ENCODE measurements at regions not wholly inside any gene's neighbourhood (a gene's known extent, or its start where the extent isn't known, plus 50 kb on each side); places are given as distances from the start of the nearest gene placed in this dataset.

DNA sequence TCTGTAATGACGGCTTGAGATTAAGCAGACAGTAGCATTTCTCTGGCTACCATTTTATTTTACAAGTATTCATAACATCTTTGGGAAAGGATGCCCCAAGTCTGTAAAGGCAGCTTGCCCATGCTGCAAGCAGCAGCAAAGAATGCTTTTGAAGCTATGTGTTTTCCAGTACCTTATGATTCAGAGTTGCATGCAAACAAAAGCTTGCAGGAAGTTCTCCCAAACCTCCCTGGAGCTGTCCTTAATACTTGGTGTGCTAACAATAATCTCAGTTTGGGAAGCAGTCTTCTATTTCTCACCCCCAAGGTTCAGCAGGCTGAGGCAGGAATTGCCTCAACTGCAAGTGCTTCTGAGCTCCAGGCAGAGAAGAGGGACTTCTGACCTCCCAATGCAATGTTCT lies 60.8 kb downstream of the CCNA1 start:
- in situ Hi-C loops (cut with MboI; ENCODE audit: low pct_unique_long_range_greater_than_20kb, low sequenced_read_pairs) = no loop called here

DNA sequence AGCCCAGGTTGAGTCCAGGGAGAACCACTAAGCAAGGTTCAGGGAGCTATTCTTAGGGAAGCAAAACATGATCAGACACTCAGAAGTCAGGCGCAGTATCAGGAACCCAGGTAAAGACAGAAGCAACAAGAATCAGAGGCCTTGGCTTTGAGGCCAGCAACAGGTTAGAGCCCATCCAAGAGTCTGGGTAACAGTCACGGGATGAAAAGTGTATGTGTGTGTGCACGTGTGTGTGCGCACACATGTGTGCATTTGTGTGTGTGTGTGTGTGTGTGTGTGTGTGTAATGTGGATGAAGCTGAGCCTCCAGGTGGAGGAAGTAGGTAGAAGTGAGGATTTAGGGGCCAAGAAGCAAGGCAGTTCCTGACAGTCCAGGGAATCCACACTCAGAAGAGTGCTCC lies 63.1 kb downstream of the CCNA1 start:
- in situ Hi-C loops (cut with MboI; ENCODE audit: low pct_unique_long_range_greater_than_20kb, low sequenced_read_pairs) = no loop called here
- no peak for DNase-seq

More for the DNA sequence above, 60.8 kb downstream of the CCNA1 start:
- no peak for DNase-seq

DNA sequence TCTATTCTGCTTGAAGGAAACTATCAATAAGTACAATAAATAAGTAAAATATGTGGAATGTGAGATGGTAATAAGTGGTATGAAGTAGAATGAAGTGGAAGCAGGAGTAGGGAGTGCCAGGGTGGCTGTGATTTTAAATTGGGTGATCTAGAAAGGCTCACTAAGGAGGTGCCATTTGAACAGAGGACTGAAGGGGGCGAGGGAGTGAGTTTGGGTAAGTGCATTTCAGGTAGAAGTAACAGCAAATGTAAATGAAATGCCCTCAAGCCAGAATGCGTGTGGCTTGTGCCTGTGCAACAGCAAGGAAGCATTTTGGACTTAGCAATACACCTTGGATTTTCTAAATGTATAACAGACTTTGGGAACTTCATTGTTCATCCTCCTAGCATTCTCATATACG lies 77.1 kb downstream of the CCNA1 start:
- peak; percentile 7 for DNase-seq
- in situ Hi-C loops (cut with MboI; ENCODE audit: low pct_unique_long_range_greater_than_20kb, low sequenced_read_pairs) = no loop called here

DNA sequence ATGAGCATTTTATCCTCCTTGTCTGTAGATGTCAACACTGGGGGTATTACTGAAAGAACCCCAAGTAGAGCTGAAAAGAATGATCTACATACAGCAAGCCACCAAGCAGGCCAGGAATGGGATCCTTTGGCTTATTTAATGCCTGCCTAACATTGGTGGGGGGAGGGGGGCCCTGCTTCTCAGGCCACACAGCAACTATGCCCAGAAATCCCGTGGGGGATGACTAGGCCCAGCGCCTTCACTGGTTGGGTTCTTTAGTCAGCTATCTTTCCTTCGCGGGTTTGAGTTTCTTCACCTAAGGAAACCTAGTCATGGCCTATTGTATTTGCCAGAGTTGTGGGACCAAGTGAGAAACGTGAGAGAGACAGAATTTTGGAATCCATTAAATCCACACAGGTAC lies 80.5 kb downstream of the CCNA1 start:
- in situ Hi-C loops (cut with MboI; ENCODE audit: low pct_unique_long_range_greater_than_20kb, low sequenced_read_pairs) = no loop called here
- no peak for DNase-seq

DNA sequence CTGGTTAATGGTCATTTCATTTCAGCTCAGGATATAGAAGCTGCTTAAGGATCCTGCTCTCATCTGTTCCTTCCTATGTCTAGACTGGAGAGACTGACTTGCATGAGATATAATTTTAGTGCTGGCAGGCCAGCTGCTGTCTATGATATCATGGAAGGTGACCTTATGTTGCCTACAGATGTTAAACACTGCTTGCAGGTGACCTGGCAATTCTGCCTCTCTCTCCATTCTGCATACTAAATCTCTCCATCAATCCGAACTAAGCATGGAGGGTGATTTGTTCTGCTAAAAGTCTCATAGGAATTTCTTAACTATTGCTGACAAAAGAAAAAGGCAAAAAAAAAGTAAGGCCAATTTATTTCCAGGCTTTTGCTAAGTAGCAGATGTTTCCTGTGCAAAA lies 81.0 kb downstream of the CCNA1 start:
- in situ Hi-C loops (cut with MboI; ENCODE audit: low pct_unique_long_range_greater_than_20kb, low sequenced_read_pairs) = no loop called here

DNA sequence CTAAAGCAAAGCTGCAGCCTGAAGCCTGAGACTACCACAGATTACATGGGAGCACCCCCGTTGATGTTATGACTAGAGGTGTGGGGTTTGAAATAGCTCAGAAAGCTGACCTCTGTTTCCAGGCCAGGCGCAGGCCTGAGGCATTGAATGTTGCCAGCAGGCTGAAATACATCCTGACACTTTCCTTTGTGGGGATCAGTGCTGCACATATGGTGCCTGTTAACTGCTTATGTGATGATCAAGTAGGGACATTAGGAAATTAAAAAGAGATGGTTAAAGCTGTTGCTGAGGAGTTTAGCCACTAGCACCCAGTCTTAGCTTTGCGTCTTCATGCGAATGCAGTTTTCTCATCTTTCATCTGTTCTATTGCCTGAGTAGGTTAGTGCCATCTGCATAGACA lies 83.2 kb downstream of the CCNA1 start:
- DNase-seq = no peak
- in situ Hi-C loops (cut with MboI; ENCODE audit: low pct_unique_long_range_greater_than_20kb, low sequenced_read_pairs) = no loop called here

More for the DNA sequence above, 81.0 kb downstream of the CCNA1 start:
- DNase-seq = no peak

DNA sequence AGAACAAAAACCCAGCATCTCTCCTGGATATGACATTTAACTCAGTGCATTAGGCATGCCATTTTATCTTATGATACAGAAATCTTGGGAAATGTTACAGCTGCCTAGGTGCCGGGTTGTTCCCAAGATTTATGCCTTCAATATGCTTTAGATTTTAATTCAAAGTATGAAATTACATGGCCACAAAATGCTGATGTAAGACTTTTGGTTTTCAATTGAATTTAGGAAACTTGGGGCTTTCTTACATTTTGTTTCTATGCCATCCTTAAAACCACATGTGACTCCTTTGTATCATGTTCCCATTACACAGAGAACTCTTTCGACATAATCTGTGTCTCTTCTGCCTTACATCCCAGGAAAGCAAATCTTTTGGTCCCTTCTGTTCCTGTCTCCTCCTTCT lies 83.9 kb downstream of the CCNA1 start:
- no peak for DNase-seq
- in situ Hi-C loops (cut with MboI; ENCODE audit: low pct_unique_long_range_greater_than_20kb, low sequenced_read_pairs) = no loop called here

DNA sequence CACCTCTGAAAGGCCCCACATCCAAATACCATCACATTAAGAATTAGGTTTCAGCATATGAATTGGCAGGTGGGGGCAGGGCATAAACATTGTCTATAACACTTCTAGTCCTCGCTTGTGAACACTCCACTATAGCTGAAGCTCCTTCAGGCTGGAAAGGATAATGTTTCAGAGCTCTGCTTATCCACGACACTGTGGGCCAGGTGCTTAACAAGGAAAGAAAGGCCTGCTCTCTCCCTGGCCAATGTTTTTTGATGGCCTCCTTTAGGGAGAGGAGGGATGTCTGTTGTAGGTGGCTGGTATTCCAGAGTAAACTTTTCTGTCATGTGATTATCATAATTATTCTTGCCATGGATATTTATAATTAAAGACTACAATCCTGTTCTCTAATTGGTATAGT lies 86.4 kb downstream of the CCNA1 start:
- DNase-seq = no peak
- in situ Hi-C loops (cut with MboI; ENCODE audit: low pct_unique_long_range_greater_than_20kb, low sequenced_read_pairs) = no loop called here

DNA sequence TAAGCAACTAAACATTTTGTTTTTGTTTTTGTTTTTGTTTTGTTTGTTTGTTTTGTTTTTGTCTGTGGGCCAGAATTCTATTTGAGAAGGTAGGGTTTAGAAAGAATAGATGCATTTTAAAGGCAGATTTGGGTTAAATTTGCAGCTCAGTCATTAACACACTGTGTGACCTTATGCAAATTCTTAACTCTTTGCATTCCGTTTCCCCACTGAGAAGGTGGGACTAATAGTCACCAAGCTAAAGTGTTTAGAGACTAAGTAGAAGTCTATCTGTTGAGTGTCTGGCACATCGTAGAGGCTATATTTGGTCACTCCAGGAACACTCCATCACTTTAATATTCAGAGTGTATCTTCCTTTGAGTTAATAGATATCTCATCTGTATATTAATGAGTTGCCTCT lies 87.1 kb downstream of the CCNA1 start:
- DNase-seq = no peak
- in situ Hi-C loops (cut with MboI; ENCODE audit: low pct_unique_long_range_greater_than_20kb, low sequenced_read_pairs) = no loop called here

DNA sequence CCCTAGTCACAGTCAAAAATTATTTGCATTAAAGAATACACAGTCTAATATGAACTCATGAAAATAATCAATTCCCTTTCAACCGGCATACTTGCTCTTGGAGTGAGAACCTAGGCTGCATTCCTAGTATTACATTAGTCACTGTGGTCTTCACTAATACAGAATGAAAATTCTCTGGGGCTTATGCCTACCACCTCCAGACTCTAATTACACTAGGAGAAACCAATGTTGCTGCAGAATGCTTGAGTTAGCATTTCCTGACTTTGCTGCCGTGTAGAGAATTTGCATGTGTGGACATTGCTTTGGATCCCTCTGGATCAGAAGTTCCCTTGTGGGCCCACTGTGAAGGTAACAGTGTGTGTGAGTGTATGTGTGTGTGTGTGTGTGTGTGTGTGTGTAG lies 87.8 kb downstream of the CCNA1 start:
- in situ Hi-C loops (cut with MboI; ENCODE audit: low pct_unique_long_range_greater_than_20kb, low sequenced_read_pairs) = no loop called here
- no peak for DNase-seq

DNA sequence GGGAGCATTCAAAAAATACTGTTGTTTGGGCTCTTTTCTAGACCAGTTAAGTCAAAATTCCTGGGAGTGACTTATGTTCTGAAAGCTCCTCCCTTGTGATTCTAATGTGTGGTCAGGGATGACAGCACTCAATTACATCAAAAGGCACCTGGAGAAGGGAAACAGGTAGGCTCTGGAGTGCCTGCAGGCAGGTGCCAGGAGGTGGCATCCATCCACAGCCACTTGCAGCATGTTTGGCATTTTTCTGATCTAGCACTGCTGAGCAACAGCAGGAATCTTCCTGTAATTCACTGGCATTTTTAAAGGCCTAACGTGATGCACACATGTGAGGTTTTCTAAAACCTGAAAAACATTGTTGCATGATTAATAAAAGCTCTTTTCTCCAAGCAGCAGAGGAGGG lies 94.6 kb downstream of the CCNA1 start:
- no peak for DNase-seq
- in situ Hi-C loops (cut with MboI; ENCODE audit: low pct_unique_long_range_greater_than_20kb, low sequenced_read_pairs) = no loop called here

DNA sequence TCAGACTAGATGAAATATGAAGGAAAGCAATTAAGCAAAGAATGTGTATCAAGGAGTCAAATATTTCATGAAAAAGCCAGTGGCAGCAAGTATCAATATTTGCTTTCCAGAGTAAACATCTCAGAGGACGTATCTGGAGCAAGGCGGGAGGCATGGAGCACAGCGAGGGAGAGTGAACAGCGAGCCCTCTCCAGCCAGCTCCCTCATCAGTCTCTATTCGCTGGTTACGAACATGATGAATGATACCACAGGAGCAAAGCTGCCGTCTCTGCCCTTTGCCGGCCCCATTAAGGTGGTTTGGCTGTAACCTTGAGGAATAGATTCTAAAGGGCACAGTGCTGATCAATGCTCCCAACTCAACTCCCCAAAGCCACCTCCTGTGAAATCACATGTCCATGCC lies 95.8 kb downstream of the CCNA1 start:
- no peak for DNase-seq
- in situ Hi-C loops (cut with MboI; ENCODE audit: low pct_unique_long_range_greater_than_20kb, low sequenced_read_pairs) = no loop called here

DNA sequence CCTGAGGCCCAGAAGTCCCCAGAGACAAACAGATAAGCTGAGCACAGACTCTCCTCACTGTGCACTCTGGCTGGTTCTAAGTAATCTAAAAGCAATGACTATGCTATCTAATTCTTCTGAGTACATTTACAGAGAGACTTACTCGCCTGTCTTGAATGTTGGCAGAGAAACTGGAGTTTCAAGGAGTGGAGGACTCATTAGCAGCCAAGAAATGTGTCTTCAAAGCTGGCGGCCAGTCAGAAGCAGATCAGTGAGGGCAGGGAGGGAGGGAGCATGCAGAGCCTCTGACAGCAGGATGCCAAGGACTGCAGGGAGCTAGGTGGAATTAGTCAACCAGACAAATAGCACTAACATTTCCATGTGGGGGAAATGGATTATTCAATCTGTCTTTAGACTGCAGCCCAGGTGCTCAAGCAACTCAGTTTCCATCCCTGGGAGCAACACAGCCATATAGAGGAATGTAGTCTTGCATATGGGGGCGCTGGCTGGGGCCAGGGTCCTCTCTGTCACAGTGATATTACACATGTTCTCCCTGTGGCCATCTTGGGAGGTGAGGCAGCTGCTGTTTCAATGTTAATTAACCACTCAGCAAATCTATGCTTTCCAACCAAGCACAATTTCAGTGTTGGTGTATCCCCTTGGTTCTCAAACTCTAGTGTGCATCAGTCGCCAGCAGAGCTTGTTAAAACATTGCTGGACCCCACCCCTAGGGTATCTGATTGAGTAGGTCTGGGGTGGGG lies 97.9 kb downstream of the CCNA1 start:
- no peak for DNase-seq
- in situ Hi-C loops (cut with MboI; ENCODE audit: low pct_unique_long_range_greater_than_20kb, low sequenced_read_pairs) = no loop called here

DNA sequence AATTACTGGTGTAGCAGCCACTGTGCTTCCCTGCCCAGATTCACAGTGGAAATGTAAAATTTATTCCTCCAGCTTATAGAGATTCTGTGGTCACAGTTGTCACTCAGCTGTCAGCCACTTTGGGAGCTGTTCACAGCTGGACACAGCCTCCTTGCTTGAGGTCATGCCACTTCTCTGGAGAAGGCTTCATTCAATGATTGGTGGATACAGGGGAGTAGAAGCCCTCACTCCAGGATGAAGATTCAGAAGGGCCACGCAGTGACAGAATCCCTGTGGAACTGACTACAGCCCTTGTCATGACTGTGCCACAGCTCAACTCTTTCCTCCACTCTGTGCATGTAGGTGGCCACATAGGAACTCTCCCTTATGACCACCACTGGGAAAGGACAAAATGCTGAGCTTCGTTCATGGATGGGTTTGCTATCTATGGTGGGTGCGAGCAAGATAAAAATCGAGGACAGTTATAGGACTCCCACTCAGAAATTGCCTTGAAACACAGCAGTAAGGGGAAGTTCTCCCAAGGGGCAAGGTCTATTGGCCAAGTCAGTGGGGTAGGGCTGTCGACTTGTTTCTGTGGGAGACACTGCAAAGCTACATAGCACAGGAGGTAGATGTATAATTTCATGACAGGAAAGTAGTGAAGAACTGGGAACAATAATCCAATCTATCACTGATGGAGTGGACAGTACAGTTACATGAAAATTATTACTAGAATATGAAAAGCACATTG lies 98.7 kb downstream of the CCNA1 start:
- DNase-seq = peak; percentile 37
- in situ Hi-C loops (cut with MboI; ENCODE audit: low pct_unique_long_range_greater_than_20kb, low sequenced_read_pairs) = no loop called here

DNA sequence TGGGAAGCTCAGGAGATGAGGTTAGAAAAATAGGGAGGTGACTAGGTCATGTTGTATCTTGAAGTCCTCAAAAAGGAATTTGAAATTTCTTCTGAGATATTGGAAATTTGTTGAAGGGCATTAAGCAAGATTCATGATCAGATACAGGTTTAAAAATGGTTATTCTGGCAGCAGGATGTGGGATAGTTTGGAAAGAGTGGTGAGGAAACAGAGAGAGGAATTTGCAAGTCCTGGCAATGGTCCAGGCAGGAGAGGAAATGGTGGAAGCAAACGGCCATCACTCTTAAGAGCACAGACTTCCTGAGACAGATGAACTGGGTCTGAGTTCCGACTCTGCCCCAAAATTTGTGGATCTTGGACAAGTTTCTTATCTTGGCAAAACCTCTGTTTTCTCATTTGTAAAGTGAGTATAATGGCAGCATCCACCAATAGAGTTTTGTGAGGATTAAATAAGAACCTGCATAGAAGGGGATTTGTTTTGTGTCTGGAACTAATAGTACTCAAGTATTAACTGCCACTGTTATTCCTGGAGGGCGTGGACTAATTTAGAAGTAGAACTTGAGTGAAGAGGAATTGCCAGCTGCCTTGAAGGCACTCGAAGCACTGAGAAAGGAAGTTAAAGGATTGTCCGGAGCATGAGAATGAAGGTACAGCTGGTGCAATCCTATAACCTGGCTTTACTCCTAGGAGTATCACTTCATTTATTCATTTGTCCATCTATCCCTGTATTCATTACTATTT lies 99.6 kb downstream of the CCNA1 start:
- peak; percentile 30 for DNase-seq

DNA sequence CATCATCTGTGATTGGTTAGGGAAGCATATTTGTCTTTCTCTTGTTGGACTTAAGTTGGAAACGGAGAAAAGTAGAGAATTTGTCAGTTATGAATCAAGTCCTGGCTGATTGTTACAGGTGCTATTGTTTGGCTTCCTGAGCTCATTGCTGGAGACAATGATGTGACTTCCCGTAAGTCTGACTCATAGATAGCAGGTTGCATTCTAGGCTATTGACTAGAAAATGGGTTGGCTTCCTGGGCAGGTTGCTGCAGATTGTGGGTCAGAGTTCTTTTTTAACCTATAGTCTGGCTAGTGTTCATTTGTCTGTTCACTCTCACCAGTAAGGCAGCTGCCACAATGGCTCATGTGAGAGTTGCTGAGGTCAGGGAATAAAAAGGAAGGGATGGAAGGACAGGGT lies 101.5 kb downstream of the CCNA1 start:
- in situ Hi-C loops (cut with MboI; ENCODE audit: low pct_unique_long_range_greater_than_20kb, low sequenced_read_pairs) = no loop called here
- DNase-seq = no peak

More for the DNA sequence above, 99.6 kb downstream of the CCNA1 start:
- in situ Hi-C loops (cut with MboI; ENCODE audit: low pct_unique_long_range_greater_than_20kb, low sequenced_read_pairs) = no loop called here

DNA sequence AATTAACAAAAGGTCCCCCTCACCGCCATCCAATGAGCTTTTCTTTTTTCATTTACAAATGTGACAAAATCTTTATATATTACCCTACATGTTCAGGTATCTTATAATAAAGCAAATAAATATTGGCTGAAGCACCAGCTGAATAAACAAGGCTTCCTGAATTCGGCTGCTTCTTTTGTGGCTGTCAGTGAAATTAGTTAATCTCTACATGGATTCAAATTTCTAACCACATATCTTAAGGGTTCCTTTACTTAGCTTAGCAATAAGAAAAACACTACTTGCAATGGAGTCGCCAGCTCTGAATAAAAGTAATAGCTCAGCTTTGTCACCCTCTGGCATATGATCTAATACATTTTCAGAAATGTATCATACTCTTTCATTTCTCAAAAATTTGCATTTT lies 104.3 kb downstream of the CCNA1 start:
- DNase-seq = no peak
- in situ Hi-C loops (cut with MboI; ENCODE audit: low pct_unique_long_range_greater_than_20kb, low sequenced_read_pairs) = no loop called here

DNA sequence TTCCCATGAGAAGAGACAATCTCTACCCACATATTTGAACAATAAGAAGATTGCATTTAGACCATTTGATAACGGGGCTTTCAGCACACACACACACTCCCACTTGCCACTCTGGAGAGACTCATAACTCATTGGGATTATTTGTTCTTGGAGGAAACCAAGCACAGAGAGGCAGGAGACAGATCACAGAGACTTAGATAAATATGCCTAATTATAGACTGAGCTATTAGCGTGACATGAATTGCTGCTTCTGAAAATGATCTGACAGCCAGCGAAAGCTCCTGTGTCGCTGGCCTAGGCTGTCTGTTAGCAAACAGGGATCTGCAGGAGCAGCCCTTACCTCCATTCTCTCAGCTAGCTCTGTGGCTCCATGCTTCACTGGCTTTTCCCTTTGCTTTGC lies 111.4 kb downstream of the CCNA1 start:
- no peak for DNase-seq
- in situ Hi-C loops (cut with MboI; ENCODE audit: low pct_unique_long_range_greater_than_20kb, low sequenced_read_pairs) = no loop called here

DNA sequence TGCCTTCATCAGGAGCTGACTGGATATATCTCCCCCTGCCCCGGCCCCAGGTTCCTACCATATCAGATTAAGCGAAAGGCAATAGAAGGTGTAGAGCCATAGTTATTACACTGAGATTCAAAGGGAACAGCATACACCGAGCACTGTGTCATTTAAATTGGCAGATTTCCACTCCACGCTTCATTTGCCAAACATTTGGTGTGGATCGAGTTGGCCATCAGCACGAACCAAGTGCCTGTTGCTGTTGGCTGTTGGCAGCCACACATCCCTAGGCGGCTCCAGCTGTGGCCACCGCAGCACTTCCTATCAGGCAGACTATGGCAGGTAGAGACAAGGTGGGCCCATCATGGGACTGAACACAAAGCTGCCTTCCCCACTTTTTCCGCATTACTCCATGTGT lies 115.8 kb downstream of the CCNA1 start:
- in situ Hi-C loops (cut with MboI; ENCODE audit: low pct_unique_long_range_greater_than_20kb, low sequenced_read_pairs) = no loop called here
- DNase-seq = no peak

DNA sequence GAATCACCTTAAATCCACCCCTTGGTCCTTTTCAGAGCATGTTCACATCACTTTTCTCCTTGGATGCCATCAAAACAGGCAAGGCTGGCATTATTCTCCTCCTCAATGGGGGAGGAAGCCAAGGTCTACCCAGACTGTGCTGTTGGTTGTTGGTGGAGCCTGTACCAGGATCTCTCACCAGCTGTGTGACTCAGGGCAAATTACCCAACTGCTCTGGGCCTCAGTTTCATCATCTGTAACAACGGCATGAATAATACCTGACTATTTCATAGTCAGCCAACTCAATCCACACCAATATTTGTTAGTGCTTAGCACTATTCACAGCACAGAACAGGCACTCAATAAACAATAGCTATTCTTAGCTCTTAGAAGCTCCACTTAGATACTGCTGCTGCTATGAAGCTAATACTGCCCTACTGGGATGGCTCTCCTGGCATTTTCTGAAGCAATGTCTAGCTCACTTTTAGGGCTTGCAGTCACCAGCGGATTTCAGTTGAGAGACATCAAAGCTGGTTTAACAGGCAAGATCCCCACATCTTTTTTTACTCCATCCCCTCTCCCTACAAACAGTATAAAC lies 116.9 kb downstream of the CCNA1 start:
- no peak for DNase-seq
- in situ Hi-C loops (cut with MboI; ENCODE audit: low pct_unique_long_range_greater_than_20kb, low sequenced_read_pairs) = no loop called here

All from KBM-7 (cell line).